Body of pancreas (tissue), 4 donors: ENCODE measurements at regions not wholly inside any gene's neighbourhood (a gene's known extent, or its start where the extent isn't known, plus 50 kb on each side); places are given as distances from the start of the nearest gene placed in this dataset.
A peak's percentile ranks its signal among the peaks of the same experiment; 100 is the strongest.

Experiments used
- ATAC-seq: fragments of 150-250 bp; one replicate; pipeline ENCODE4 v1.9.1; 2016
- DNase-seq, 4 donors: peaks; one replicate each; pipeline ENCODE4 v3.0.0-alpha.2; 2019
- H3K27ac ChIP-seq, 4 donors: fragments of 200-600 bp; sonication (generic); 1 replicate in 3 of 4; 2 replicates in 1 of 4; pipeline versions ENCODE4 v1.5.1 to v1.6.1; 2016 to 2019; ENCODE audit warnings: mild to moderate bottlenecking in 1 of 4, mixed read lengths in 1 of 4, moderate library complexity in 1 of 4
- H3K27me3 ChIP-seq, 2 donors: fragments of 200-600 bp; sonication (generic); one replicate each; pipeline ENCODE4 v1.6.0; 2016; ENCODE audit warnings: mild to moderate bottlenecking in 1 of 2
- H3K36me3 ChIP-seq, 2 donors: fragments of 200-600 bp; sonication (generic); replicated peaks in 1 of 2; 2 replicates each; pipeline ENCODE4 v1.5.1; 2016; ENCODE audit warnings: low read depth in 2 of 2; ENCODE audit not compliant: insufficient read depth in 1 of 2
- H3K4me1 ChIP-seq: fragments of 200-600 bp; sonication (generic); one replicate; pipeline ENCODE4 v1.6.0; 2016
- H3K4me3 ChIP-seq, 2 donors: fragments of 200-600 bp; sonication (generic); 1 replicate in 1 of 2; 2 replicates in 1 of 2; pipeline ENCODE4 v1.5.1; 2016 to 2019
- H3K9me3 ChIP-seq, 3 donors: fragments of 200-600 bp; sonication (generic); 1 replicate in 2 of 3; 2 replicates in 1 of 3; pipeline ENCODE4 v1.5.1; 2016
- POLR2A ChIP-seq, 3 donors: fragments of 450-650 bp; IDR thresholded peaks; one replicate each; pipeline ENCODE4 v1.6.1; 2016; ENCODE audit warnings: antibody characterized with exemption in 3 of 3, mild to moderate bottlenecking in 2 of 3
- WGBS, 2 donors: methylation state at CpG; one replicate each; pipeline ENCODE4 v1.1.5; 2017; 5-methylcytosine and 5-hydroxymethylcytosine counted together
- intact Hi-C: fragments of 100-400 bp; cut with DNase I; formaldehyde crosslinking; loops from one replicate; pipeline ENCODE4 v1.15.1; 2023
- TF ChIP-seq, protein P1 (sequence below), 7 experiments: fragments of 450-650 bp in 4 of 7; fragments of 200-600 bp in 3 of 7; sonication (generic) in 3 of 7; IDR thresholded peaks; one replicate each; pipeline ENCODE4 v1.5.1; 2016 to 2019; ENCODE audit warnings: antibody characterized with exemption in 7 of 7

DNA sequence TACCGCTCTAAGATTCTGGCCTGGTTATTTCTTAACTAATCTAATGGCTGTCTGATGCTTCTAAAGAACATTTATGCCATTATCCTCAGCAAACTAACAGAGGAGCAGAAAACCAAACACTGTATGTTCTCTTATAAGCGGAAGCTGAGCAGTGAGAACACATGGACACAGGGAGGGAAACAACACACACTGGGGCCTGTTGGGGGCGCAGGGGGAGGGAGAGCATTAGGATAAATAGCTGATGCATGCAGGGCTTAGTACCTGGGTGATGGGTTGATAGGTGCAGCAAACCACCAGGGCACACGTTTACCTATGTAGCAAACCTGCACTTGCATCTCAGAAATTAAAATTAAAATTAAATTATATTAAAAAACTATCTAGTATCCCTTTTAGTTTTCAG, 853.5 kb downstream of the GATA3 start:
- intact Hi-C loops, result no loop called here

DNA sequence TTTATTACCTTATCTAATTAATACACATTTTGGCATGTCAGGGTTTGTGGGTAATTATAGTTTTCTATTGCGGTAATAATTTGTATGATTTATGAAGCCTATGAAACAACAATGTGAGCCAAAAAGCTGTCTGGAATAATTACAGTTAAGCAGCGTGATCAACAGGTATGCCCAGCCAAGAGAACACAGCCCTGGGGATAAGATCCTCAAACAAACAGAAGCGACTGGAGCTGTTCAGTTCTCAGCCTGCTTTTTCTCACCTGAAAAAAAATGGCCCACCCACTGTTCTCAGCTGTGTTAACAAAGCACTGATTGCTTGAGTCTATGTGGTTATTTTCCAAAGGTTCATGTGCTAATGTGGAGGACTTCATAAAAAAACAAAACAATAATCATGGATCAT, 855.8 kb downstream of the GATA3 start:
- intact Hi-C loops, result no loop called here
- Histone ChIP-seq H3K27ac (no peak overlapping the region), H3K4me3 (no peak overlapping the region), H3K36me3 (no peaks in the 10 kb centered on the region), H3K27me3 (no peaks in the 10 kb centered on the region), H3K4me1 (peaks cover 7% of the 10 kb centered on the region), H3K9me3 (no peaks in the 10 kb centered on the region)
- TF ChIP-seq, protein P1, sequence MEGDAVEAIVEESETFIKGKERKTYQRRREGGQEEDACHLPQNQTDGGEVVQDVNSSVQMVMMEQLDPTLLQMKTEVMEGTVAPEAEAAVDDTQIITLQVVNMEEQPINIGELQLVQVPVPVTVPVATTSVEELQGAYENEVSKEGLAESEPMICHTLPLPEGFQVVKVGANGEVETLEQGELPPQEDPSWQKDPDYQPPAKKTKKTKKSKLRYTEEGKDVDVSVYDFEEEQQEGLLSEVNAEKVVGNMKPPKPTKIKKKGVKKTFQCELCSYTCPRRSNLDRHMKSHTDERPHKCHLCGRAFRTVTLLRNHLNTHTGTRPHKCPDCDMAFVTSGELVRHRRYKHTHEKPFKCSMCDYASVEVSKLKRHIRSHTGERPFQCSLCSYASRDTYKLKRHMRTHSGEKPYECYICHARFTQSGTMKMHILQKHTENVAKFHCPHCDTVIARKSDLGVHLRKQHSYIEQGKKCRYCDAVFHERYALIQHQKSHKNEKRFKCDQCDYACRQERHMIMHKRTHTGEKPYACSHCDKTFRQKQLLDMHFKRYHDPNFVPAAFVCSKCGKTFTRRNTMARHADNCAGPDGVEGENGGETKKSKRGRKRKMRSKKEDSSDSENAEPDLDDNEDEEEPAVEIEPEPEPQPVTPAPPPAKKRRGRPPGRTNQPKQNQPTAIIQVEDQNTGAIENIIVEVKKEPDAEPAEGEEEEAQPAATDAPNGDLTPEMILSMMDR (IDR thresholded peaks at IDR 0.05), result no peak
- no peak for TF ChIP-seq POLR2A (IDR thresholded peaks at IDR 0.05)
- DNase-seq, result peak in 2 of 4 donors; percentile 5 to 16
- no peak for ATAC-seq
- 16 to 17% methylated on average over 3 of the region's 3 CpGs for WGBS, 2 donors

More for the DNA sequence above, 853.5 kb downstream of the GATA3 start:
- no peak overlapping the region for H3K27ac ChIP-seq
- H3K9me3 ChIP-seq, result no peaks in the 10 kb centered on the region
- H3K27me3 ChIP-seq, result no peaks in the 10 kb centered on the region
- H3K36me3 ChIP-seq, result no peaks in the 10 kb centered on the region
- no peak for TF ChIP-seq POLR2A (IDR thresholded peaks at IDR 0.05)
- TF ChIP-seq, protein P1 (IDR thresholded peaks at IDR 0.05), result no peak
- H3K4me1 ChIP-seq, result peaks cover 7% of the 10 kb centered on the region
- 49 to 51% methylated on average over 4 of the region's 4 CpGs for WGBS, 2 donors
- no peak for DNase-seq
- H3K4me3 ChIP-seq, result no peak overlapping the region
- no peak for ATAC-seq

DNA sequence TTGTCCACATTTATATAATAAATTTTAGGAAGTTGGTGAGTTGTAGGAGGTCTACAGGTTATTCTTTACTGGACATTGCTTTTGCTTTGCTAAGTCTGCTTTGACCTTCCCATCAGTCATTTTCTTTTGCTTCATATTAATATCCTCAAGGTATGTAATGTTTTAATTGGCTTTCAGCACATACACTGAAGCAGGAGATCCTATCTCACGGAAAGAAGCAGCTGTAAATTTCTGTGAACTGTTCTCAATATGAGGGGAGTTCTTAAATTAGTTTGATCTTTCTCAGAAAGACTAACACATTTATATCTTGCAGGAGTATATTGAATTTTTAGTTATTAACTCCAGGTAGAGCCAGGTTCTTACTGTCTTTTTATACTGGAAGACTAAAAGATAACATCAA, 856.5 kb downstream of the GATA3 start:
- Histone ChIP-seq H3K4me3 (no peak overlapping the region), H3K4me1 (peaks cover 7% of the 10 kb centered on the region), H3K27me3 (no peaks in the 10 kb centered on the region), H3K27ac (no peak overlapping the region), H3K36me3 (no peaks in the 10 kb centered on the region), H3K9me3 (no peaks in the 10 kb centered on the region)
- WGBS, 2 donors, result 34 to 50% methylated on average over 1 of the region's 1 CpG
- TF ChIP-seq, protein P1 (IDR thresholded peaks at IDR 0.05), result no peak
- TF ChIP-seq POLR2A (IDR thresholded peaks at IDR 0.05), result no peak
- intact Hi-C loops, result no loop called here
- no peak for DNase-seq
- ATAC-seq, result no peak

DNA sequence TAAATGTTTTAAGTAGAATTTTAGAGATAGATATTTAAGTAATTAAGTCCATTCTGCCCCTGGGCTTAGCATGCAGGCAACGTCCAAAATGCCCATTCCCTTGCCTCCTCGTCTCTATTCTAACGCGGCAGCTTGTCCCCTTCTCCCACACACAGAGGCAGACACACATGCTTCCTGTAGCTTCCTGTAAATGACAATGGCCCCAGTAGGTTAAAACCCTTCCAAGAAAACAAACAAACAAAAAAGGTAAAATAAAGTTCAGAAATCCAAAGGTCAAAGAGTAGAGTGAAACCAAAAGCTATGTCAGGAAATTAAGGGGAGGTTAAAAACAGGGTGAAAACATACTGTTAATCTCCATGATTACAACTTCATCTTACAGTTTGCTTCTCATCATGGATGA, 857.6 kb downstream of the GATA3 start:
- H3K27ac ChIP-seq, result no peak overlapping the region
- H3K36me3 ChIP-seq, result no peaks in the 10 kb centered on the region
- TF ChIP-seq, protein P1 (IDR thresholded peaks at IDR 0.05), result no peak
- TF ChIP-seq POLR2A (IDR thresholded peaks at IDR 0.05), result no peak
- DNase-seq (no peak), ATAC-seq (no peak)
- 62 to 82% methylated on average over 4 of the region's 4 CpGs for WGBS, 2 donors
- H3K4me3 ChIP-seq, result no peak overlapping the region
- H3K4me1 ChIP-seq, result peaks cover 7% of the 10 kb centered on the region
- no peaks in the 10 kb centered on the region for H3K9me3 ChIP-seq
- intact Hi-C loops, result no loop called here
- H3K27me3 ChIP-seq, result no peaks in the 10 kb centered on the region

DNA sequence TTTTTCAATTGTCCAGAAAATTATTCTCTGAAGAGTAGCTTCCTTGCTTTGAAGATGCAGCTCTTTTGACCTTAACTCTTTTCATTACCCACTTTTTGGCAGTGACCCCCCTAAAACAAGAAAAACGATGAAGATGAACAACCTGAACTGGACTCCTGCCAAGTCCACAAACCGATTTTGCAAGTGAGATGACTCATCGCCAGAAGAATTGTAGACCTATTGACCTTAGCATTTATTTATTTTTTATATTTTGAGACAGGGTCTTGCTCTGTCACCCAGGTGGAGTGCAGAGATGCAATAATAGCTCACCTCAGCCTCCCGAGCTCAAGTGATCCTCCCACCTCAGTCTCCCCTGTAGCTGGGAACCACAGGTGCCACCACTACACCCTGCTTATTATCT, 859.2 kb downstream of the GATA3 start:
- ATAC-seq (no peak), DNase-seq (no peak)
- H3K4me1 ChIP-seq, result peaks cover 7% of the 10 kb centered on the region
- no peaks in the 10 kb centered on the region for H3K9me3 ChIP-seq
- intact Hi-C loops, result no loop called here
- no peak overlapping the region for H3K4me3 ChIP-seq
- no peaks in the 10 kb centered on the region for H3K27me3 ChIP-seq
- H3K27ac ChIP-seq, result no peak overlapping the region
- WGBS, 2 donors, result 28 to 38% methylated on average over 4 of the region's 4 CpGs
- no peak for TF ChIP-seq POLR2A (IDR thresholded peaks at IDR 0.05)
- TF ChIP-seq, protein P1 (IDR thresholded peaks at IDR 0.05), result no peak
- no peaks in the 10 kb centered on the region for H3K36me3 ChIP-seq
